GM12892 (cell line): ENCODE measurements at regions not wholly inside any gene's neighbourhood (a gene's known extent, or its start where the extent isn't known, plus 50 kb on each side); places are given as distances from the start of the nearest gene placed in this dataset.

ENCODE experiments used
- POLR2A ChIP-seq: IDR thresholded peaks from 2 replicates; pipeline ENCODE4 v1.6.1; 2011; ENCODE audit warnings: low read depth, low read length, control low read depth
- POLR2AphosphoS5 ChIP-seq: IDR thresholded peaks from 2 replicates; pipeline ENCODE4 v1.6.1; 2011; ENCODE audit warnings: low read depth, low read length, control low read depth
- TAF1 ChIP-seq: IDR thresholded peaks from 2 replicates; pipeline ENCODE4 v1.6.1; 2011; ENCODE audit warnings: low read depth, mild to moderate bottlenecking, control low read depth, low read length, borderline replicate concordance

DNA sequence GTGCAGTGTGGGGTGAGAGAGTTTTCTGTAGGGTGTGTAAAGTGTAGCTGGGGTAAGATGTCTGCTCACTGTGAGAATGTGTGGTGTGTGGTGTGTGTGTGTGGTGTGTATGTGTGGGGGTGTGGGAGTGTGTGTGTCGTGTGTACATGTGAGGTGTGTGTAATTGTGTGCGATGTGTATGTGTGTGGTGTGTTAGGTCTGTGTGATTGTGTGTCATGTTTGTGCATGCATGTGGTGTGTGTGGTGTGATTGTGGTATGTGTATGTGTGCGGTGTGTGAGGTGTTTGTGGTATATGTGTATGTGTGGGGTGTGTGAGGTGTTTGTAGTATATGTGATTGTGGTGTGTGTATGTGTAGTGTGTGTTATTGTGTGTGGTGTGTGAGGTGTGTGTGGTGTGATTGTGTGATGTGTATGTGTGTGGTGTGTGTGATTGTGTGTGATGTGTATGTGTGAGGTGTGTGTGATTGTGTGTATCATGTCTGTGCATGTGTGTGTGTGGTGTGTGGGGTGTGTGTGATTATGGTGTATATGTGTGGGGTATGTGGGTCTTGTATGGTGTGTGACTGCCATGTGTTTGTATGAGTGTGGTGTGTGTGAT is 241.7 kb upstream of the HDAC4 start:
- TF ChIP-seq TAF1 = no peak
- TF ChIP-seq POLR2A = no peak
- TF ChIP-seq POLR2AphosphoS5 = no peak
